ENCODE measurements at regions not wholly inside any gene's neighbourhood (a gene's known extent, or its start where the extent isn't known, plus 50 kb on each side); places are given as distances from the start of the nearest gene placed in this dataset.
A peak's percentile ranks its signal among the peaks of the same experiment; 100 is the strongest.

DNA sequence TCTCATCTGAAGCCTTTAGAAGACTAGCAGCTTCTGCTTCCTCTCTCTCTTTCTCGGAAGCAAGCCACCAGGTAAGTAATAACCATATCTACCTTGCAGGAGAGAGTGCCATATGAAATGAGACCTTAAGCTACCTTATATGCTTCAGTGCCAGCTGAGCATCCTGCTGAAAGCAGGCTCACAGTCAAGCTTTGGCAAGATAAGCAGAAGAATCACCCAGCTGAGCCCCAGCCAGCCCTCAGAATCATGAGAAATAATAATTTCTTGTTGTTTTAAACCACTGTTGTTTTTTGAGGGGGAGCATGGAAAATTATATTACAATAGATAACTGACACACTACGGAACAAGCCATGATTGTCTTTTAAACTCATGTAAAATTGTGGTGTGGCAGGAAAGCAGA, 514.4 kb downstream of the MBD2 start:
- ATAC-seq (no peak), DNase-seq (no peak)
- intact Hi-C loops (cut with DNase I, micrococcal nuclease): no loop called here

DNA sequence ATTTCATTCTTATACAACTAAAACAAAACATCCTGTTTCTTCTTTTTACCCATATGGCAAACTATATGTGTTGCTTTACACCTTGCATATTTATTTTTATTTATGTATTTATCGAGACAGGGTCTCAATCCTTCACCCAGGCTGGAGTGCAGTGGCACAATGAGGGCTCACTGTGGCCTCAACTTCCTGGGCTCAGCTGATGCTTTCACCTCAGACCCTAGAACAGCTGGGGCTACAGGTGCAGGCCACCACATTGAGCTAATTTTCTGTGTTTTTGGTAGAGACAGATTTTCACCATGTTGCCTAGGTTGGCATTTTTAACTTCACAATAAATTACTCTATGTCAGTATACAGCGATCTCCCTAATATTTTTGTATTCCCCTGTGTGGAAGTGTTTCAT, 522.0 kb downstream of the MBD2 start:
- intact Hi-C loops (cut with DNase I, micrococcal nuclease): loop anchor here in 1 of 2 donors (10.0 kb wide), 1 partner anchor 412 kb away; no protein-coding TSS in a partner anchor
- no peak for ATAC-seq
- no peak for DNase-seq

GRCh38 chr18:53701697-53702096, 522.8 kb downstream of the MBD2 start:
- intact Hi-C loops (cut with DNase I, micrococcal nuclease): loop anchor here in 1 of 2 donors (10.0 kb wide), 1 partner anchor 413 kb away; no protein-coding TSS in a partner anchor
- DNase-seq (no peak), ATAC-seq (no peak)

DNA sequence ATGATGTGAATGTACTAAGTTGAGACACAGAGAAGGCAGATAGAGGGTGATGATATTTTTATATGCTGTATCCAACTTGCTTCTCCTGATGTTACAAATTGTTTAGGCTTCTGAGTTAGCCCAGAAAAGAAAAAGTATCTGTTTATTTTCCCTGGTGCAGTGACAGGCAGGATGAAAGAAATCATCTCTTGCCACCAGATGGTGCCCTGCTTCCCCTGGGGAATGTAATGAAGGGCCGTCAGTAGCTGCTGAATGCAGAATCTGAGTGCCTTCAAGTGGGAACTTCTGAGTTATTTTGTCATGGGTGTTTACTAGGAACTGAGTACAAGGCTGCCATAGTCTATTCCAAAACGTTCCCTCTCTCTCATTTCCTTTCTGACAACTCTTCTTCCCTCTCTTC, 525.6 kb downstream of the MBD2 start:
- intact Hi-C loops (cut with DNase I, micrococcal nuclease): no loop called here
- ATAC-seq (peak; percentile 85), DNase-seq (peak; percentile 23 to 45)

GRCh38 chr18:53689886-53690285, 534.6 kb downstream of the MBD2 start:
- DNase-seq (no peak), ATAC-seq (no peak)
- intact Hi-C loops (cut with DNase I, micrococcal nuclease): no loop called here

DNA sequence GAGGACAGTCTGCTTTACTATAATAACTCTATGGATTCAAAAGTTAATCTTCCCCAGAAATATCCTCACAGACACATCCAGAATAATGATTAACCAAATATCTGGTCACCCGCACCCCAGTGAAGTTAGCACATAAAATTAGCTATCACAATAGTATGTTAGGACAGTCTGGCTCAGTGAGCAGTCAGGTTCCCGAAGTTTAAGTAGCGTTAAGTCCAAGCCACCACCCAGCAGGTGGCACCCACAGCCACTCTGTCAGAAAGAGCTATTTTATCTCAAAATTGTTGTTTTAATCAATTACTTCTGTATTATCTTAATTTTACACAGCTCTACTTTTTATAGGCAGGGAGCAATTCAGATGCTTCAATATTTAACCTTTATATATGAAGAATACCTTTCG, 537.5 kb downstream of the MBD2 start:
- ATAC-seq (no peak), DNase-seq (peak in 1 of 2 donors; percentile 5)
- intact Hi-C loops (cut with DNase I, micrococcal nuclease): no loop called here

GRCh38 chr18:53682796-53683195, 541.7 kb downstream of the MBD2 start:
- intact Hi-C loops (cut with DNase I, micrococcal nuclease): no loop called here
- ATAC-seq (no peak), DNase-seq (no peak)

GRCh38 chr18:53677480-53677879, 547.0 kb downstream of the MBD2 start:
- ATAC-seq: no peak
- DNase-seq: no peak
- intact Hi-C loops (cut with DNase I, micrococcal nuclease): no loop called here

- DNase-seq: no peak
- intact Hi-C loops (cut with DNase I, micrococcal nuclease): loop anchor here in 1 of 2 donors (10.0 kb wide), 1 partner anchor 381 kb away; no protein-coding TSS in a partner anchor
- no peak for ATAC-seq
These were observed 558.8 kb downstream of the MBD2 start for GRCh38 chr18:53665701-53666100.

DNA sequence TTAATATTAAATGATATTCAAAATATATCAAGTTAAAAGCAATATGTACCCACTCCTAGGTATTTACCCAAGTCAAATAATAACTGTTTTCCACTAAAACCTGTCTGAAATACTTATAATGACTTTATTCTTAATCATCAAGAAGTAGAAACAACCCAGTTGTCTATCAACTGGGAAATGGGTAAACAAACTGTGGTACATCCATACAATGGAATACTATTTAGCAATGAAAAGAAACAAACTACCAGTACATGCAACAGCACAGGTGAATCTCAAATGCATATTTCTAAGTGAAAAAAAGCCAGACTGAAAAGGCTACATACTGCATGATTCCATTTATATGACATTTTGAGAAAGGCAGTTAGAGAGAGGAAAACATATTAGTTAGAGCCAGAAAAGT, 559.9 kb downstream of the MBD2 start:
- intact Hi-C loops (cut with DNase I, micrococcal nuclease): loop anchor here in 1 of 2 donors (10.0 kb wide), 1 partner anchor 380 kb away; no protein-coding TSS in a partner anchor
- ATAC-seq: no peak
- no peak for DNase-seq

DNA sequence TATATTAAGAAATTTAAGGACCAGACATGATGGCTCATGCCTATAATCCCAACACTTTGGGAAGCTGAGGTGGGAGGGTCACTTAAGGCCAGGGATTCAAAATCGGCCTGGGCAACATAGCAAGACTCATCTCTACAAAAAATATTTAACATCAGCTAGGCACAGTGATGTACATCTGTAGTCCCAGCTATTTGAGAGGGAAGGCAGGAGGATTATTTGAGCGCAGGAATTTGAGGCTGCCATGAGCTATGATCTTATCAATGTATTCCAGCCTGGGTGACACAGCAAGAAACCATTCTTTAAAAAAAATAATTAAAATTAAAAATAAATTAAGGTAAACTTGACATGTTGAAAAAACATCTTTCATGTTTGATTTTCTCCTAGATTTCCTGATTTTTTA, 564.2 kb downstream of the MBD2 start:
- no peak for ATAC-seq
- DNase-seq: no peak
- intact Hi-C loops (cut with DNase I, micrococcal nuclease): loop anchor here in 1 of 2 donors (10.0 kb wide), 1 partner anchor 376 kb away; no protein-coding TSS in a partner anchor

DNA sequence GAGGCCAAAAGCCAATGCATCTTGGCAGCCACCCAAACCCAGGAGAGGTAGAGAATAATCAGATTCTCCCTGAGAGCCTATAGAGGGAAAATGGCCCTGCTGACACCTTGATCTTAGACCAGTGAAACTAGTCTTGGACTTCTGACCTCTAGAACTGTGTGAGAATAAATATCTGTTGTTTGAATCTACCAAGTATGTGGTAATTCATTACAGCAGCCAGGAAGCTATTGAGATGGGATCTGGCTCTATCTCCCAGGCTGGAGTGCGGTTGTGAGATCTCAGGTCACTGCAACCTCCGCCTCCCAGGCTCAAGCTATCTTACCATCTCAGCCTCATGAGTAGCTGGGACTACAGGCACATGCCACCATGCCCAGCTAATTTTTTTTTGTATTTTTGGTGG, 567.2 kb downstream of the MBD2 start:
- intact Hi-C loops (cut with DNase I, micrococcal nuclease): no loop called here
- no peak for ATAC-seq

GRCh38 chr18:53649621-53650020, 574.8 kb downstream of the MBD2 start:
- intact Hi-C loops (cut with DNase I, micrococcal nuclease): loop anchor here in 1 of 2 donors (10.0 kb wide), 1 partner anchor 65 kb away; no protein-coding TSS in a partner anchor
- ATAC-seq (no peak), DNase-seq (no peak)

More for the DNA sequence above, 567.2 kb downstream of the MBD2 start:
- no peak for DNase-seq

DNA sequence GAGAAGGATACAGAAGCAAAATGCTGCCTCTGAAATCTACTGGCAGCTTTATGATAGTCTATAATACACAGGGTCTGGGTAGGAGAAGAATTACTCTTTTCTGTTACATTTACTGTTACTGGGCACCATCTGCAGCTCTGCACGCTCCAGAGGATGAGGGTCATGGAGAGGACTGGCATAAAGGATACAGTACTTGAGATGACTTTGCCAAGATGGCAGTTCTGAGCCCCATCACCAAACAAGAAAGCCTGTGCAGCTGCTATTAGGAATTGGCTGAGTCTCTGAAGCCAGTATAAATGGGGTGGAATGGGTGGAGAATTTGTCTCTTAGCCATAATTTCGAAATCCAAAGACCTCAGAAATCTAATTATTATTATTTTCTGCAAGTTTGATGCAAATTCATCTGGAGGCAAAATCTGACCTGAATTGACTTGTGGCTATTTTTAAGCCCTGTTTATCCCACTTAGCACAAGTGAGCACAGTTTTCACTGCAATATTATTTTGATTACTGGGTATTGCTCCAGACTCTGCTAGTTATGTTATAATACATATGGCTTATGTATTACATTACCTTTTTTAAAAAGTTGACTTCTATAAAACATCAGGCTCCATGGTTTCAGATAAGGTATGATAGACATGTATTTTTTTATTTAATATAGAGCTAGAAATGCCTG, 579.5 kb downstream of the MBD2 start:
- intact Hi-C loops (cut with DNase I, micrococcal nuclease): loop anchor here in 1 of 2 donors (10.0 kb wide), 1 partner anchor 60 kb away; no protein-coding TSS in a partner anchor
- DNase-seq (no peak), ATAC-seq (no peak)

DNA sequence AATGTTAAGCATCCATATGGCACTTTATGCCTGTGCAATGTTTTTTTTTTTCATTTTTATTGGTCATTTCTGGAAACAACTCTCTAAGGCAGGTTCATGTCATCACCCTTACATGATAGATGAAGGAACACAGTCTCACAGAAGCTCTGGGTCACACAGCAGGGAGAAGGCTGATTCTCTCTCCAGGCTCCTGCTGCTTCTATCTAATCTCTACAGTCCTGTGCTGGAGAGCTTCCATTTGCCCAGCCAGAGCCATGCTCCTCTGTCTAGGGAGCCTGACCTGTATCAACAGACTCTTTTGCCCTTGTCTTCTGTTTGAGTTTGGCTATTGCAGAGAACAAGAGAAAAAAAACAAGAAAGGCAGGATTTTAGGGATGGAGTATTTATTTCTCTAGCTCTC, 584.8 kb downstream of the MBD2 start:
- intact Hi-C loops (cut with DNase I, micrococcal nuclease): loop anchor here in 1 of 2 donors (10.0 kb wide), 1 partner anchor 55 kb away; no protein-coding TSS in a partner anchor
- no peak for ATAC-seq
- DNase-seq: no peak

DNA sequence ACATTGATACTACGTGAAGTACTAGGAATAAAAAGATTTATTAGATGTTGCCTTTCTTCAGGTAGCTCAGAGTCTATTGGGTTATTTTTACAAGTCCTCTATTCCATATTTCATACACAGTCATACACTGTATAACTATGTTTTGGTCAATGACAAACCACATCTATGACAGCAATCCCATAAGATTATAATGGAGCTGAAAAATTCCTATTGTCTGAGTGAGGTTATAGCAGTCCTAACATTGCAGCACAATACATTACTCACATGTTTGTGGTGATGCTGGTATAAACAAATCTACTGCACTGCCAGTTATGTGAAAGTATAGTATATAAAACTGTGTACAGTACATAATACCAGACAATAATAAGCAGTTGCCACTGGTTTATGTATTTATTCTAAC, 595.1 kb downstream of the MBD2 start:
- ATAC-seq (no peak), DNase-seq (no peak)
- intact Hi-C loops (cut with DNase I, micrococcal nuclease): no loop called here

GRCh38 chr18:53625997-53626599, 598.4 kb downstream of the MBD2 start:
- DNase-seq (no peak), ATAC-seq (no peak)
- intact Hi-C loops (cut with DNase I, micrococcal nuclease): no loop called here

DNA sequence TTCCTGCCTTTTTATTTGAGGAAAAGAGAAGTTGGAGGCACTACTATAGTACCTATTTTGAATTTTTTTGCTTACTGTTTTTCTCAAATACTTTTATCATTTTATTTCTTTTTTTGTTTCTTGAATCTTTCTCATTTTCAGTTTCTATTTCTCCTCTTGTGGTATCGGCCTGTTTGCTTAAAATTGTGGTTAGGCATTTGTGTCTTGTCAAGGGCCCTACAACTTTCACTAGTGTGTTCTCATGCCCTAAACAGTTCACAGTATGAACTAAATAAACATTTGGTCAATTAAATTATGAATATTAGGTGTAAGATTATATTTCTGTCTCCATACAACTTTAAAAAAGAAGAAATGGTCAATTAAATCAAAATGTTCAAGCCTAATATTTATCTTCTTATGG, 613.5 kb downstream of the MBD2 start:
- intact Hi-C loops (cut with DNase I, micrococcal nuclease): no loop called here
- no peak for DNase-seq
- ATAC-seq: no peak

DNA sequence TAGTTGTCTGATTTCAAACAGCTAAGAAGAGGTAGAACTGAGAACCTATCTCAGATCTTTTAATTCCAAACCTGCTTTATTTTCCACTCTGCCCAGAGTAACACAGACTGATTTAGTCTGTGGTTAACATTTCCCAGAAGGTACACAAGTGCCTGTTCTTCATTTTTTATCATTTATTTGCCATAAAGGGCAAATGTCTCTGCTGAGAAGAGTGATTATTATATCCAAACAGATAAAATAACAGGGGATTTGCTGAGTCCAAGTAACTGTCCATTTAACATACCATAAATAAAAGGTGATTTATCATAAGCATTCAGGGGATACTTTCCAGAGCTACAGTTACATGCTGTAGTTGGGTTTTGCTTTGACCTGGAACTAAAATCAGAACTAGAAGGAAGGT, 617.7 kb downstream of the MBD2 start:
- DNase-seq (no peak), ATAC-seq (no peak)
- intact Hi-C loops (cut with DNase I, micrococcal nuclease): no loop called here

DNA sequence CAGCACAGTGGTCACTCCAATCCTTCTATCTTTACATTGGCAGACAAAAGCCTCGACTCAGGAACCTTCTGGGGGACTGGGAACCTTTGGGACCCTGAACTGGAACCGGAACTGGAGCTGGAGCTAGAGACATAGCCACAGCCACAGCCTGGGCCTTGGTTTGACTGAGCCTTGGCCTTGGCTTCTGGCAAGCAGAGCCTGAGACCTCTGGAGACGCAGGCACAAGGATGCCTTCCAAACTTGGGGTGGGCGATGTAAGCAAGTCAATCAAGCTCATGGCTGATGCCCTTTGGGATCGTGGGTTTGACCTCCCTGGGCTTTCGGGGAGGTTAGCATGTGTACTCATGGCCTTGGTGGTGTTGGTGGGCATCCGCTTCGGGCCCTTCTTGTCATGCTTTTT, 619.3 kb downstream of the MBD2 start:
- ATAC-seq (no peak), DNase-seq (peak in 1 of 2 donors; percentile 21)
- intact Hi-C loops (cut with DNase I, micrococcal nuclease): no loop called here
